D721Med (cell line): ENCODE measurements at regions not wholly inside any gene's neighbourhood (a gene's known extent, or its start where the extent isn't known, plus 50 kb on each side); places are given as distances from the start of the nearest gene placed in this dataset.

ENCODE experiments used
- DNase-seq: peaks from one replicate; pipeline ENCODE4 v3.0.0; 2011; ENCODE audit warnings: low spot score; ENCODE audit not compliant: insufficient read length
- FAIRE-seq: peaks from 2 replicates; lab custom pipeline; 2011; peaks lifted over from hg19 to GRCh38; lab: Jason Lieb, UNC
- TF ChIP-seq, protein P1 (sequence below): IDR thresholded peaks from 2 replicates; pipeline ENCODE4 v1.5.1; 2012; ENCODE audit warnings: mild to moderate bottlenecking, control low read depth; ENCODE audit not compliant: insufficient read depth; ENCODE audit errors: missing control alignments

DNA sequence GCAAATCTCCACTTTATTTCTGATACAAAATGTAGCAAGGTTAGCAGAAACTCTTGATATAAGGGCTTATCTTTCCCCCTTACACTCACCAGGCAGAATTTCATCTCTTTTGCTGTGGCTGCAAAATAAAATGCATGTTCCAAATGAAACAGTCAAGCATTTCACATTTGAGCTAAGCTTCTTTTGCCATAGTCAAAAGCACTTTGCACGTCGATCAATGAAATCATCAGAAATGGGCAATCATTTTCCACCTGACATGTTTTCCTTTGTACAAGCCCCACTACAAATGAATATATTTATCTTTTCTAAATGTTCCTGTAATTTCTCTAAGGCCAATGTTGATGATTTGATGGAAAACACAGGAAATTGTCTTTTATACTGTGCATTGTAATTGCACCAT is 178.4 kb downstream of the ANKRD50 start:
- FAIRE-seq (no peak), DNase-seq (no peak)

DNA sequence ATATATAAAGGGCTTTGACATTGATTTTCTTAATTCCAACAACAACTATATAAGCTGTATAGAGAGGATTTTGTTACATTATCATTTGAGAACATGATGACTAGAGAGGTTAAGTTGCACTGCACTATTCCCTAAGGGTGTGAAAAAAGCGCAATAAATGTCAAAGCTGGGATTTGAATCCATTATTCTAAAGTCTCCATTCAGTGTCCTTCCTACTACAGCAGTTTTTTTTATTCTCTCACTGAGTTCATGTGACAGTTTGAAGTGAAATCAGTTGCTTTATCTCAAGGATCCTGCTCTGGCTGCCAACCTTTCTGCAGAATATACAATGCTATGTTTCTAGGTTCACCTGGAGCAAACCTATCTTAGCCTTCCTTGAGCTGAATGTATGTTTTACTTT is 177.5 kb downstream of the ANKRD50 start:
- FAIRE-seq (no peak), DNase-seq (no peak)
- TF ChIP-seq, protein P1, sequence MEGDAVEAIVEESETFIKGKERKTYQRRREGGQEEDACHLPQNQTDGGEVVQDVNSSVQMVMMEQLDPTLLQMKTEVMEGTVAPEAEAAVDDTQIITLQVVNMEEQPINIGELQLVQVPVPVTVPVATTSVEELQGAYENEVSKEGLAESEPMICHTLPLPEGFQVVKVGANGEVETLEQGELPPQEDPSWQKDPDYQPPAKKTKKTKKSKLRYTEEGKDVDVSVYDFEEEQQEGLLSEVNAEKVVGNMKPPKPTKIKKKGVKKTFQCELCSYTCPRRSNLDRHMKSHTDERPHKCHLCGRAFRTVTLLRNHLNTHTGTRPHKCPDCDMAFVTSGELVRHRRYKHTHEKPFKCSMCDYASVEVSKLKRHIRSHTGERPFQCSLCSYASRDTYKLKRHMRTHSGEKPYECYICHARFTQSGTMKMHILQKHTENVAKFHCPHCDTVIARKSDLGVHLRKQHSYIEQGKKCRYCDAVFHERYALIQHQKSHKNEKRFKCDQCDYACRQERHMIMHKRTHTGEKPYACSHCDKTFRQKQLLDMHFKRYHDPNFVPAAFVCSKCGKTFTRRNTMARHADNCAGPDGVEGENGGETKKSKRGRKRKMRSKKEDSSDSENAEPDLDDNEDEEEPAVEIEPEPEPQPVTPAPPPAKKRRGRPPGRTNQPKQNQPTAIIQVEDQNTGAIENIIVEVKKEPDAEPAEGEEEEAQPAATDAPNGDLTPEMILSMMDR: no peak

More for the DNA sequence above, 178.4 kb downstream of the ANKRD50 start:
- TF ChIP-seq, protein P1: no peak

DNA sequence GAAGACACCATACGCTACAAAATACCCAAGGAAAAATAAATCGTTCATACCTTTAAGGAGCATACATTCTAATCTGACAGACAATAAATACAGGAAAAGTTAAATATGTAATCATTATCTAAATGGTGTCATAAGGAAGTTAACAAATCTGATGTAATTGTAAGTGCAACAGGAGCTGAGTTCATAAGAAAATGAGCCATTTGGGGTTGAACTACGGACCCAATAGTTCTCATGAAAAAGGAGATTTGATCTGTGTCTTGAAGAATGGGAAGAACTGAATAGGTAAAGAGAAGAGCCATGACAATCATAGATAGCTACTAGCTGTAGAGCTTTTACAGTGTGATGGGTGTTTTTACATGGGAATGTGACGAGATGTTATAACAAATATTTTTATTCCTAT is 175.6 kb downstream of the ANKRD50 start:
- DNase-seq (no peak), FAIRE-seq (no peak)
- TF ChIP-seq, protein P1: no peak

DNA sequence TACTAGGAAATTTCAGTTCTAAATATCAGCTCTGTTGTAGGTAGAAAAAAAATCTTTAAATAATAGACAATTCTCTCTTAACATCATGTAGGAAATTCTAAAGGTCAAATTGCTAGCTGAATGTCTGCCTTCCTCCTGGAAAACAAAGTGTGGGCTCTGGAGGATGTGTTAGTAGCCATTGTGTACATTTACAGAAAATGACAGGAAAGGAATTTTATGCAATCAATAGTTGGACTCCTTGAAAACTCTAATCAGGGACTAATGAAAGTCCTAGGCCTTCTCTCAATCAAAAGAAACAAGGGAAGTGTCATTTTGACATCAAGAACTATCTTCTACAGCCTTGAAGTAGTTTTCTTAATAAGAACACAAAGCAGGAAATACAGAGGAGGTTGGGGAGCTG is 174.6 kb downstream of the ANKRD50 start:
- TF ChIP-seq, protein P1: no peak
- DNase-seq (no peak), FAIRE-seq (no peak)

DNA sequence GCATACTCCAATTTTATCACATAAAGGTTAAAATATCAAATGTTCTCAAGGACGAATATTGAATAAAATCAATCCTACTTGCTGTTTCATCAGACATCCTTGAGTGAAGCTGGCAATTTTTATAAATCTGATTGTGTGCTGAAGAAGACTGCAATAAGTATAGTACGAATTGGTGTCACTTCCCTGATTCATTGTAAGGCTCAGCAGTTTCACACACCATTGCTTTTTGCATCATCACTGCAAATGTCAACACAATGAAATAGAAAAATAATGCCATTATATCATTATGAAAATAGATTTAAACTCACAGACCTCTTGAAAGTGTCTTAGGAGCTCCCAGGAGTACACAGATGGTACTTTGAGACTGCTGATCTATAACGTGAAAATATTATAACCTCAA is 172.5 kb downstream of the ANKRD50 start:
- TF ChIP-seq, protein P1: no peak
- DNase-seq (no peak), FAIRE-seq (no peak)

DNA sequence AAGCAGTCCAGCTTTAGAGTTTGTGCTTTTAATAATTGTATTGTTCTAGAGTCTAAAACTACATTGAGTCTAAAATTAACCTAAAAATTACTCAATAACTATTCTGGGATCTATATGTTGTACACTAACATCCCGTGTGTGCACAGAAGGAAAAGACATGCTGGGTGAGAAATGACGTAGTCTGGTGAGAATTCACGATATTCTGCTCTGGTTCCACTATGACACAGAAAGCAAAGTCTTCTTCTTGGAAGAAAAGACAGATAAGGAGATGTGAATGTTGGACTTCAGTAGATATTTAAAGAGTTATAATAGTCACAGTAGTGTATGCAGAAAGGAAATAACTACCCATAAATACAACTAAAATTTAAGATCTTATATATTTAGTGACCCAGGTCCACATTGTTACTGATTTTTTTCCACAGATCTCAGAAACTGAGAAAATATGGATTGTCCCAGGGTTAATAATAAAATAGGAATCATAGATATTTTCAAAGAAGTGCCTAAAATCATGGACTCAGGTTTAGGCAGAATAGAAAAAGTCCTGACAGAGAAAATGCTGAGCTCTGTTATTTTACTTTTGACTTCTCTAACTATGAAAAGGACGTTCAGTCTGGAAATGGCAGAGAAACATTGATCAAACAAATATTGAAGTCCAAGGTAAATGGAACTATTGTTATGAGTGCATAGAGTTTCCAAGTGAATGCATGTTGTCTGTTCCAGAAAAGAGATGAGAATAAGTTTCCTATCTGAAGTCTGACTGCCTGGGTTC is 170.7 kb downstream of the ANKRD50 start:
- FAIRE-seq (peak; percentile 29), DNase-seq (no peak)
- TF ChIP-seq, protein P1: no peak

DNA sequence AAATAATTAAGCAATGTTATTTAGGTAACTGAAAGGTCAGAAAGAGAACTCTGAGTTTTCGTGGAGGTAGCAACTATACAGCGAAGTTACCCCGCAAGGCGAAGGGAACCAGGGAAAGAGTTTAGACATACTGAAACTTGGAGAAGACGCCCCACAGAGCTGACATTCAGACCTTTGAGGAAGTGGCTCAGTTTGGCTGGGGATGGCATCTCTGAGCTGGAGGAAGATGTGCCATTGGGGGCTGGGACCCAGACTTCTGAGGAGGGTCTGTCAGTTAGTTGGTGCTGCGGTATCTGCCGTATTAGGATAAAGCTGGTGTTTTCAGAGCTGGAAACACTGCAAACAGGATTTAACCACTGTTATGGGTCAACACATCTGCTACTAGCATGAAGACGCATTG is 156.6 kb downstream of the ANKRD50 start:
- FAIRE-seq (no peak), DNase-seq (no peak)
- TF ChIP-seq, protein P1: no peak
